T-helper 1 cell (primary cell): ENCODE measurements at regions not wholly inside any gene's neighbourhood (a gene's known extent, or its start where the extent isn't known, plus 50 kb on each side); places are given as distances from the start of the nearest gene placed in this dataset.
"Not testable (repeated sequence)": the region's sequence is repeated elsewhere in the genome, so short reads cannot be mapped to it uniquely, and the experiment has no call there.

ENCODE experiments used
- DNase-seq, 5 donors: peaks; one replicate each; pipeline ENCODE4 v3.0.0-alpha.2; 2012 to 2020

DNA sequence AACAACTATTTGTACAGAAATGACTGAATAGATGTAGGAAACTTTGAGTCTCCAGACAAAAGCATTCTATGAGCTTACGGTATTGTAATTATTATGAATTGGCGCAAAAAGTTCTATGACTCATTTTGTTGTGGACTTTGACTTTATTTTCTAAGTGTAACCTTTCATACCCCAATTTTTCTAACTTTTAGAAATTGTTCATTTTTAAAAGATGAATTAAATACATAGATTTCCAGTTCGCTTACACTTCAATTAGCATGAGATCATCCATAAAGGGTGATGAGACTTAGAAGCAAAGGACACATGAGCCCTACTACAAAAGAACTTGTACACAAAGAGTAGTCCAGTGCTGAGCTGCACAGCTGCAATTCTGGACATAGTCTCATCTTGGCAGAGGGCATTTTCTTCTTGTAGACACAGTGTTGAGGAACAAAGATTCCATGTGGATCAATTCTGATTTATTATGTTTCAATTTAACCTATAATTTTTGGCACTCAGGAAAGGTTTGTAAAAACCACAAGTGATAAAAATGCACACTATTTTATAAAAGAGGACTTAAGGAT, 431.1 kb downstream of the LRRIQ3 start:
- DNase-seq, result no peak

GRCh38 chr1:73765551-73766233, 432.3 kb downstream of the LRRIQ3 start:
- DNase-seq, result no peak

DNA sequence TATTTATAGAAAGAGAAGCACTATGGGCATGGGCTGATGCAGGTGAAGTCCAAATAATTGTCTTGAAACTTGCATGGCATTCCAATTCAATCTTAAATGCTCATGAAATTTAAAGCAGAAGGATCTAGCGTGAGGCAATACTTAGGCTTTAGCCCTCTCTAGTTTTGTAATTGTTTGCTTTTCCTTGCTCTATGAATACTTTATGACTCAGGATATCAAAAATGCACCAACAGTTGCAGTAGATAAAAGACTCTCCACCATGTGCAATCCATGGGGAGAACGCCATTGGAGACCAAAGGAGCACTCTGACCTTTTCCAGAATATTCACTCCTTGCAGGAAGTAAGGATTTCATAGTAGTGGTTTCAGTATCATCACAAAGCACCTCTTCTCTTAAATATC, 436.4 kb downstream of the LRRIQ3 start:
- no peak for DNase-seq

DNA sequence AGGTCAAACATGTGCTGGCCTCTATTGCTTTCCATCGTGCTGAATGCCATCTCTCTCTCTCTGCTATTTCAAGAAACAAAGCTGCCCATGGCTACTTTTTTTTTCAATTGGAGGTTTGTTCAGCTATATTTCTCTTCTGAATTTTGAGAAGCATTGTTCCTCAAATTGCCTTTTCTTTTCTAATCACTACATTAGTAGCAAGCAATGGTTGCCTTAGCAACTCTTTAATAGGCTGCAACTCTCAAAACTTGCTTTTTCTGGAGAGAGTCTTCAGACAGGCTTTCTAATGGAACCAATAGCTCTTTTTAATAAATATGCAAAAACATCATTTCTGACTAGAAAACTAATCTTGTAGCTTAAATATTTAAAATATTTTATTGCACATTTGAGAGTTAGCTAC, 439.0 kb downstream of the LRRIQ3 start:
- DNase-seq, result no peak

DNA sequence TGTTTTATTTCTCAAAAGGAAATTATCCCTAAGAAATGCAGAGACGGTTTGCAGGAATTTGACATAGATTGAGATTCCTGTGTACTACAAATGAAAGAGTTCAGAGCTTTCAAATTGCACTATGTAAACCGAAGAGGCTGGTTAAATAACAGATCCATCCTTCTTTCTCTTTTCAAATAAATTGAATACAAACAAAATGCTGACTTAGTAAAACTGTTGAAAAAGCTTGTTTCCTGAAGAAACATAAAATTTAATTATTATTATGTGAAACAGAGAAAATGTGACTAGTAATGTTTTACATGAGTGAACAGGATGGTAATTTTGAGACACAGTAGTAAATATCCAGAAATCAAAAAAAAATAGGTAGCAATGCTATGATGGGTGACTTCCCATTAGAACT, 441.2 kb downstream of the LRRIQ3 start:
- DNase-seq, result no peak

GRCh38 chr1:73755649-73756048, 442.3 kb downstream of the LRRIQ3 start:
- no peak for DNase-seq

DNA sequence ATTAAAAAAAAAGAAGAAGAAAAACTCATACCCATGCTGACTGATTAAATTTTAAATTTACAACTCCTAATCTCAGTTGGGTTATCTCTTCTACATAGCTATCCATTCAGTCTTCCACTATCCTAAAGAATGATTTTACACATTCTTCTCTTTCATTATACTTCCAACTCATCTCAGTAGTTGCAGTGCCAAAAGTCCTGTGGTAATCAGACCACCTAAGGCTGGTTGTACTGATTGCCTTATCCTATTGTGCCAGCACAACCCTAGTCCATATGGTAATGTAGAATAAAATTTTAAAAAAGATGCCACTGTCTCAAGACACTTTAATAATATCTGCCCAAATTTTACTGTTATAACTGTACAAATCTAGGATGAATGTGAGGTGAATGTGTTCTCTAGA, 448.0 kb downstream of the LRRIQ3 start:
- no peak for DNase-seq

DNA sequence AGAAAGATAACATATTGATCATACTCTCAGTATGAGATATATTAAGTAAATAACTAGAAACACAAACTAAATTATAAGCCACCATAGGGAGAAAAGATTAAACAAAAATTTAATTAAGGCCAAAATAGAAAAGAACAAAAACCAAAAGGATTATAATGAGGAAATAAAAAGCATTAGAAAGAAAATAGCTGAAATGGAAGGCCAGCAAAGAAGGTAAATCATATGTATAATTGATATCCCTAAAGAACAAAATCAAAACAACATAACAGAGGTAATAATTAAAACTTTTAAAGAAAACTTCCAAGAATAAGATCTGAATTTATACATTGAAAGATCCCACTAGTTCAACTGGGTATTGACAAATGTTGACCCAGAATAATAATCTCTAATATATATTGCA, 453.0 kb downstream of the LRRIQ3 start:
- DNase-seq, result no peak

DNA sequence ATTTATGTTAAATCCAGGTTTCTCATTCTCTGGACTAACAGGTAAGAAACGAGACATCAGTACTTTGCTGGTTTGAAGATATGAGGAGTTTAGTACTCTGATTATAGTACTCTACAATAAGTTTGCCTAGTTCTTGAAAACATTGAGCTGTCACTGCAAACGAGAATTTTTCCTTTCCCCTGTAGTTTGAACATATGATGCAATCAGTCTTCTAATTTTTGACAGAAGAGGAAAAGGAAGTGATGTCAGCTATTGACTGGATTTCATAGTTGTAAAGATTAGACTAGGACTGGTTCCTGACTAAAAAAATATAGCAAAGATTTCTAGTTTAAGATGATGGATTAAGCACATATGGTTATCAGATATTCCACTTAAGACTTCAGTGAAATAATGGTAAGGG, 461.9 kb downstream of the LRRIQ3 start:
- no peak for DNase-seq

GRCh38 chr1:73727036-73727435, 470.9 kb downstream of the LRRIQ3 start:
- no peak for DNase-seq

GRCh38 chr1:73722055-73722454, 475.9 kb downstream of the LRRIQ3 start:
- DNase-seq, result no peak

- no peak for DNase-seq
Measured at GRCh38 chr1:73717976-73718375, 480.0 kb downstream of the LRRIQ3 start.

DNA sequence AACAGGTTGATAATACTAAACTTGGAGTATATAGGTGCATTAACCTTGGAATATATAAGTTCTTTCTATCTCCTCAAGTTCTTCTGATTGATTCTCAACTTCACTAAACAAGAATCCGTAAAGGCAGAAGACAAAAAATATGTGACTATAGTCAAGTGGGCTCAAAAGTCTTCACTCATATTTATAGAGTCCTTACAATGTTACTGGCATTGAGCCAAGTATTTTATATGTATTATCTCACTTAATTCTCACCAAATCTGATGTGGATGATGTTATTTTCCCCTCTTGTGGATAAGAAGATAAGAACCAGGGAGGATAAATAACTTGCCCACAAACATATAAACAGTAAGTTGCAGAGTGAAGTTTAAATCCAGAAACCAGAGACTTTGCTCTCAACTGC, 486.9 kb downstream of the LRRIQ3 start:
- DNase-seq, result no peak

DNA sequence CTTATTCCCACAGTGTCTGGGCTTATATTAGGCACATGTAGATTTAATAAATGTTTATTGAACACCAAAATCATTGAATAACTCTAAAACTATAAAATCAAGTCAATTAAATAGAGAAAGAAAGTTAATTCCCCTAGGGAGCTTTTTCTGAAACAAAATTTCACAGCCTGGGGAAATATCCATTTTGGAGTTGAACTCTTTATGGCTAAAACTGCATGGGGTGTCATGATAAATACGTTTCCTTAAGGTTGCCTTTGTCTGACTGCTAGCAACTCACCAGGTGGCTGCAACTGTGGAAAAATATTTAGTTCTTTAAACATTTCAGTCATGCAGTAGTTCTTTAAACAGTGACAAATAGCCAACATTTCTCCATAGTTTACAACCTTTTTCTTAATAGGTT, 496.1 kb downstream of the LRRIQ3 start:
- DNase-seq, result no peak

DNA sequence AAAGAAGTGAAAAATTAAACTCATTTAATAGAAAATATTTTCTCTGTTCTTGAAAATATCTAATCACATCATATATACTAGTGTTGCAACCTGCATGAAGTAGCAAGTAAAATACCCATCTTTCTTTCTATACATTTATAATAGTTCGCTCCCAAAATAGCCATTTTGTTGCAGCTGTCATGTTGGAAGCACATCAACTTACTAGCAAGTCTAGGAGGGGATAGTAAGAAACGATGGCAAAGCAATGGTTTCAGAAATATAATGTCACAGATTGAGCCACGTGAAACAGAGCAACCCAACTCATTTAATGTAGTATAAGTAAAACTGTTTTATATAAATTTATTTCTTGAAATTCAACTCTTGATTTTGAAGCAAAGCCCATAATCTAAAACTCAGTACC, 521.8 kb downstream of the LRRIQ3 start:
- DNase-seq, result no peak

GRCh38 chr1:73674945-73675561, 522.9 kb downstream of the LRRIQ3 start:
- DNase-seq, result no peak

- no peak for DNase-seq
Measured at GRCh38 chr1:73673971-73674370, 524.0 kb downstream of the LRRIQ3 start.

DNA sequence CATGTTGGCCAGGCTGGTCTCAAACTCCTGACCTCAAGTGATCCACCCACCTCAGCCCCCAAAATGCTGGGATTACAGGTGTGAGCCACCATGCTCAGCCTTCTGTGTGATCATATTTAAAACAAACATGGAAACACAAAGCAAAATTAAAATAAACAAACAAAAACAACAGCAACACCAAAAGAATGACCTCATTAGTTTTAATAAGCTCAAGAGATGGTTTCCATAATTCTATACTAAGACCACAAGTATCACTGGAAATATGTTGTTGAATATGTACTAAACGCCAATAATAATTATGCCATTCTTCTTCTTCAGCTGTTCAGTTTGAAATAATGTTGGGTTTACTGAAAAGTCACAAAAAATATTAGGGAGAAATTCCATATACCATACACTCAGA, 526.4 kb downstream of the LRRIQ3 start:
- DNase-seq, result no peak

DNA sequence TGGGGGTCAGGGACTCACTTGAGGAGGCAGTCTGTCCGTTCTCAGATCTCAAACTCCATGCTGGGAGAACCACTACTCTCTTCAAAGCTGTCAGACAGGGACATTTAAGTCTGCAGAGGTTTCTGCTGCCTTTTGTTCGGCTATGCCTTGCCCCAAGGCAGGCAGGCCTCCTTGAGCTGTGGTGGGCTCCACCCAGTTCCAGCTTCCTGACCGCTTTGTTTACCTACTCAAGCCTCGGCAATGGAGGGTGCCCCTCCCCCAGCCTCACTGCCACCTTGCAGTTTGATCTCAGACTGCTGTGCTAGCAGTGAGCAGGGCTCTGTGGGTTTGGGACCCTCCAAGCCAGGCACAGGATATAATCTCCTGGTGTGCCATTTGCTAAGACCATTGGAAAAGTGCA, 530.0 kb downstream of the LRRIQ3 start:
- not testable (repeated sequence) for DNase-seq

DNA sequence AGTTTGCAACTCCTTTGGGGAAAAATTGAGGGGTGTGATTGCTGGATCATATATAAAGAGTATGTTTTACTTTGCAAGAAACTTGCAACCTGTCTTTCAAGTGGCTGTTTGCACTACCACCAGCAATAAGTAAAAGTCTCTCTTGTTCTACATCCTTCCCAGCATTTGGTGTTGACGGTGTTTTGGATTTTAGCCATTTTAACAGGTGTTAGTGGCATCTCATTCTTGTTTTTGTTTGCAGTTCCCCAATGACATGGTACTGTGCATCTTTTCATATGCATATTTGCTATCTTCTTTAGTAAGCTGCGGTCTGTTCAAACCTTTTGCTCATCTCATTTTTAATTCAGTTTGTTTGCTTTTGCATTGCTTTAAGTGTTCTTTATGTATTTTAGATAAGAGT, 535.5 kb downstream of the LRRIQ3 start:
- DNase-seq, result no peak

DNA sequence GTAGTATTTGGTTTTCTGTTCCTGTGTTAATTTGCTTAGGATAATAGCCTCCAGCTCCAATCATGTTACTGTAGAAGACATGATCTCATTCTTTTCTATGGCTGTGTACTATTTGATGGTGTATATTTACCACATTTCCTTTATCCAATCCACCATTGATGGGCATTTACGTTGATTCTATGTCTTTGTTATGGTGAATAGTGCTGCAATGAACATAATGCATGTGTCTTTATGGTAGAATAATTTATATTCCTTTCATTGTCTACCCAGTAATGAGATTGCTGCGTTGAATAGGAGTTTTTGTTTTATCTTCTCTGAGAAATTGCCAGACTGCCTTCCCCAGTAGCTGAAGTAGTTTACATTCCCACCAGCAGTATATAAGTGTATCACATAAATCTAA, 538.8 kb downstream of the LRRIQ3 start:
- DNase-seq, result no peak

GRCh38 chr1:73654714-73655113, 543.3 kb downstream of the LRRIQ3 start:
- DNase-seq, result no peak

- DNase-seq, result no peak
Measured at GRCh38 chr1:73644198-73644597, 553.8 kb downstream of the LRRIQ3 start.

- DNase-seq, result no peak
Measured at GRCh38 chr1:73639494-73639893, 558.5 kb downstream of the LRRIQ3 start.

GRCh38 chr1:73637264-73637663, 560.7 kb downstream of the LRRIQ3 start:
- DNase-seq, result no peak
